GM21528 (cell line): ENCODE measurements at regions not wholly inside any gene's neighbourhood (a gene's known extent, or its start where the extent isn't known, plus 50 kb on each side); places are given as distances from the start of the nearest gene placed in this dataset.

ENCODE experiments used
- ATAC-seq: cut with Tn5 transposase; IDR thresholded peaks from one replicate; pipeline ENCODE4 v1.9.1; 2021; ENCODE audit warnings: mild to moderate bottlenecking, moderate library complexity; ENCODE audit not compliant: unreplicated experiment, low FRiP score

GRCh38 chr13:73212482-73212881 lies 153.7 kb downstream of the KLF5 start:
- no peak for ATAC-seq

- no peak for ATAC-seq
Observed at GRCh38 chr13:73210218-73210883, 151.5 kb downstream of the KLF5 start.

DNA sequence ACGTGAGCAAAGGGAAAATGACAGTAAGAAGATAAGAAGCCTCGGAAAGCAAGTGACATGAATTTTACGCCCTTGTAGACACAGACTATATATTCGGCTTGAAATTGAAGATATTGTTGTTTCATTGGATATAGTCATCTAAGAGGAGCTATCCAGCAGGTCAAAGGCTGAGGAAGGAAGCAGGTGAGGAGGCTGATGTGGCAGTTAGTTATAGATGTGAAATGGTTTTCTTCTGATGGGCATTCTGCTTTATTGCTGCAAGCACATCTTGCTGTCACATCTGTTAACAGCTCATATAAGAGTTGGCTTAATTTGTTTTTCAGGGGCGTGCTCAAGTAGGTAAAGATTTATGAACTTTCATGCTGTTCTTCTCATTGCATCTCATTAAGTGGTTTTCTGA lies 146.1 kb downstream of the KLF5 start:
- ATAC-seq = no peak

DNA sequence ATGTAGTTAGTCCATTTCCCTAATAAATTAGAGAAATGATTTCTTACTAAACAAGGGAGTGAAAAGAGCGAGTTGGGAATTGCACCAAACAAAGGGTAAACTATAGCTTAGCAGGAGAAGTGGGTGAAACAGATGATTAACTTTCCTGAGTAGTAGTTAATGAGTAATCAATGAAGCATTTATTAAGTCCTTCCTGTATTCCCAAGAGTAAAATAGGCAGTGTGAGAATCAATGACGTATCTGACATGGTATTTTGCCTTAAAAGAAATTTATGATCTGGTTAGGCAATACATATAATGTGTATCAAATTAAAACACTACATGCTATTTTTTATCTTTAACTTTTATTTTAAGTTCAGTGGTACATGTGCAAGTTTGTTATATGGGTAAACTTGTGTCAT lies 142.8 kb downstream of the KLF5 start:
- ATAC-seq = no peak

DNA sequence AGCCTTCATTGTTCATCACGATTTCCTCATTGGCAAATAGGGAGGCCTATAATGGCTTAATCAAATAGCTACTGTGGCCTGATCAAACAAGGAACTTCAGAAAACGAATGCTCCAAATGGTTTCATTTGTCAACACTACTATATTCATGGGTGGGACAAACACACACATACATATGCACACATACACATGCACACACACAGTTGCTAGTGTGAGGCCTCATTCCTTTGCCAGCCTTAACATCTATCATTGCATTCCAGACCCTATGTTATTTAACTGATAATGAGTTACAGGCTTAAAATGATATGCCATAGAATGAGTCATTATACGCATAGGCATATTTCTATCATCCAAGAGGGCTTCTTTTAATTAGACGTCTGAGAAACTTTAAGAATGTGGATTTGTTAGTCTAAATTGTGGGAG lies 140.2 kb downstream of the KLF5 start:
- ATAC-seq = no peak

DNA sequence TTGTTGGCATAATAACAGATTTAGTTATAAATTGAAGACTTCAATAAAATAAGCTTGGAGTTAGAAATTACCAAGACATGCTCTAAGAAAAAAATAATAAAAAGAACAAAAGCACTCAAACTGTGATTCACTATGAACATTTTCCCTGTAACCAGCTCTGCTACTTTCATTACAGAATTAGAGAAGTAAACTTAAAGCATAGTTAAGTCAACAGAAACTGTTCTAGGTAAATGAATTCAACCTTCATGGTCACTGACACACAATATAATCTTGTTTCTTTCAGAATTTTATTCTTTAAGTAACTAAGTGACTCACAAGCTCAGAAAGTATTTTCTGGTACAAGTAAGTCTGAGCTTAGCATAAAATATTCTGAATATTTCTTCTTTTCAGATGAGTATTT lies 136.3 kb downstream of the KLF5 start:
- no peak for ATAC-seq

DNA sequence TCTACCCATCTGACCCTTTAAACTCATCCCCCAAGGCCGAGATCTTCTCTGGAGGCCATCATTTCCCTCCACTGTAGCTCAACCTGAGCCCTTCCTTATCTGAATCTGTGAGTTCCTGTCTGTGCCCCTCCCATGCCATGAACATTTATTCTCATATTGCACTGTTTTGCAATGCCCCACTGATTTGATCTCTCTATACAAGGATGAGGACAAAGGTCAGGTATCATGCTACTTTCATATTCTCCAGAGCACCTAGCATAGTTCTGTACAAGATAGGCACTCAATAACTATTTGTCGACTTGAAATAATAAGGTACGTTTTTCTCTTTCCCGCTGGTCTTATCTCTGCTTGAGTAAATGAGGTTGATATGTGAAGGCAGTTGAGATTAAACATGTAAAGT lies 135.5 kb downstream of the KLF5 start:
- ATAC-seq = no peak

DNA sequence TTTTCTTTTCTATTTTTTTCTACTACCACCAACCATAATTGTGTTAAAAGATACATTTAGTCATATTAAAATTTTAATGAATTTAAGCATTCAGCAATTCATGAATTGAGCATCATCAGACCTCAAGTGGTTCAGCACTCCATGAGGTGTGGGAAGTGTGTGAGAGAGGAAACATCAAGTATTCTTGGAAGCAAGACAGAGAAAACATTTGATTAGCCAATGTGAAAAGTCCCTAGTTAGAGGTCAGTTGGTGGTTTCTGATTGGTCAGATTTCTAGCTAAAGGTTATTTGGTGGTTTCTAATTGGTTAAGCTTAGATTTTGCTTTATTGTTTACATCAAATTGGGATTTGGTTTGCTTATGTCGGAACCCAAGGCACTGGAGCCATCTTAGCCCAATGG lies 134.7 kb downstream of the KLF5 start:
- no peak for ATAC-seq

- ATAC-seq = no peak
Observed at GRCh38 chr13:73190477-73190876, 131.7 kb downstream of the KLF5 start.

GRCh38 chr13:73189776-73190175 lies 131.0 kb downstream of the KLF5 start:
- ATAC-seq = no peak

GRCh38 chr13:73189362-73189761 lies 130.6 kb downstream of the KLF5 start:
- ATAC-seq = no peak

GRCh38 chr13:73187106-73187505 lies 128.3 kb downstream of the KLF5 start:
- ATAC-seq = no peak

DNA sequence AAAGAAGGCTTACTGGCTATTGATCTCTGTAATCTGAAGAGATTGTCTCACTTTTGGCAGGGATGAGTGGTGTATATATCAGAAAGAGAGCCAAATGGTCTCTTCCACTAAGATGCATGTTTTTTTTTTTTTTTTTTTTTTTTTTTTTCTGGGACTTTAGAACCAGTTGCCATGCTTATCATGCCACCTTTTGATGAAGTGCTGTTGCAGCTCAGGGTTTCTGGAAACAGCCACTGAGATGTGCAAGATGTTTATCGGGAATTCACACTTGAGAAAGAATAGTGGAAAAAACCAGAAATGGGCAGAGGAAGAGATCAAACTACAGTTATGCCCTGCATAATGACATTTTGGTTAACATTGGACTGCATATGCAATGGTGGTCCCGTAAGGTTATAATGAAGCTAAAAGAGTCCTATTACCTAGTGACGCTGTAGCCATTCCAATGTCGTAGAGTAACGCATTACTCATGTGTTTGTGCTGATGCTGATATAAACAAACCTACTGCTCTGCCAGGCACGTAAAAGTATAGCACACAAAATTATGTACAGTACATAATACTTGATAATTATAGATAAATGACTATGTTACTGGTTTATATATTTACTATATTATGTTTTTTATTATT lies 121.0 kb downstream of the KLF5 start:
- no peak for ATAC-seq

- no peak for ATAC-seq
Observed at GRCh38 chr13:73177916-73178565, 119.2 kb downstream of the KLF5 start.

- ATAC-seq = no peak
Observed at GRCh38 chr13:73177017-73177416, 118.2 kb downstream of the KLF5 start.

- no peak for ATAC-seq
Observed at GRCh38 chr13:73174521-73175010, 115.8 kb downstream of the KLF5 start.

DNA sequence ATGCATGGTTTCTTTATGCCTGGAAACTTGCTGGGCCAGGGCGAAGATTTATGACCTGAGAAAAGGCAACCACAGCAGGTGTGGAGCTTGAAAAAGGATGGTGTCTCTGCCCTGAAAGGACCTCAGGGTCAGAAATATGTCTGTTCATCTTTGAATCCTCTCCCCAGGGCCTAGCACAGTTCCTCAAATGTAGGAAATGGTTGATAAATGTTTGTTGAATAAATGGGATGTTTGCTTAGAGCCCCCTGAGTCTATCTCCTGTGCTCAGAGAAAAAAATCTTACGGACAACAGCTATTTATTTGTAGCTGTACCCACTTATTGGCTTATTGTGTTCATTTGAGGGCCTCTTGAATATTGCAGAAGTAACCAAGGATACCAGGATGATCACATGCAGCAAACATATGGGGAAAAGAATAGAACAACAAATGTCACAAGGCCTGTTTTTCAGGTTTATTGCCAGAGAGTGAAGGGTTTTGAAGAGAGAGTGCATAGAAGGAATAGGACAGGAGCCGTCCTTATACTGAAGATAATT lies 114.5 kb downstream of the KLF5 start:
- no peak for ATAC-seq

DNA sequence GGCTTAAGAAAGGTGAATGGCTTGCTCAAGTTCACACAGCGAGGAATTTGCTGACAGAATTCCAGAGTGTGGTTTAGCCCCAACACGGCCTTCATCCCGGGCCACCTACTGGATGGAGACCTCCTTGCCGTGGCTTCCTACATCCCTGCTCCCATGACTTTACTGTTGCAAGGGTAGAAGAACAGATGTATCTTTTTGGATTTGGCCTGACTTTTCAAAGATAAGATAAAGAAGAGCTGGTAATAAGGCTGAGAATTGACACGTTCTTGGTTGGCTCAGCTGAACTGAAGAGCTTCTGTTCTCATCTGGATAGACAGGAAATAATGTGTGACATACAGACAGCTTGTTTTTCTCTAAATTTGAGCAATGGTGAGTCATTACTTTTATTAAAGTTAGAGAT lies 113.1 kb downstream of the KLF5 start:
- ATAC-seq = no peak

GRCh38 chr13:73171271-73171682 lies 112.5 kb downstream of the KLF5 start:
- ATAC-seq = no peak

DNA sequence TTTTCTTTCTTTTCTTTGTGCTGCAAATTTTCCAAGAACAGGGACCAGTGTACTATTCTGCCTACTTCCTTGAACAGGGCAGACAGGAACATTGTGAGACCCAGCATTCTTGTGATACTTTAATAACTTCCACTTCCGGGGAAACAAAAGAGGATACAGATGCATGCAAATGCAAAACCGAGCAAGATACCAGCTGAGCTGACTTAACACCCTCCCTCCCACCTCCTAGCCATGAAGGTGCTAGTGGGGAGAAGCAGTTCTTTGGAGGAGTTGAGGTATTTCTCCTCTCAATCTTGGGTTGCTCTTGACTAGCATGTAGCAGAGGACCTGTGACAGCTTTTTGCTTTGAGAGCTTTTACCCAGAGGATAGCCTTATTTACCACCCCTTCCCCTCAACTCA lies 111.2 kb downstream of the KLF5 start:
- ATAC-seq = no peak

DNA sequence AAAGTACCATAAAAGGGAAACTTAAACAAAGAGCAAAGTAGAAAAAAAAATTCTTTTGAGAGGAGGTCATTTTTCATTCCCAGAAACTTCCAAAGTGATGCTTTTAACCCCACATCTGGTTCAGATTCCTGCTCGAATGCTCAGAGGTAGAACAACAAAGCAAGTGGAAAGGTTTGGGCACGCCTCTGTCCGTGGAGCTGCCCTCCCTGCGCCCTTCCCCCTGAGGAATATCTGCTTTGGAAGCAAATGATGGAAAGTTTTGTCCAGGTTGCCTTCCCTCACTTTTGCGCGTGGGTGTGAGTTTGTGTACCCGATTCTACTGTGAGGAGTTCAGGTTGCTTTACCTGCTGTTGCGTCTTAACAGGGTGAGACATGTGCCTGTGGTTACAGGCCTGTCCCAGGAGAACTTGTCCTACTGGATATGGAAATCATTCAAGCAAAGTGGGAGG lies 110.2 kb downstream of the KLF5 start:
- ATAC-seq = no peak
